NOMO-1 (cell line): ENCODE measurements at regions not wholly inside any gene's neighbourhood (a gene's known extent, or its start where the extent isn't known, plus 50 kb on each side); places are given as distances from the start of the nearest gene placed in this dataset.
"Not testable (repeated sequence)": the region's sequence is repeated elsewhere in the genome, so short reads cannot be mapped to it uniquely, and the experiment has no call there.

Experiments used
- DNase-seq, 2 experiments: peaks; one replicate each; lab custom pipeline; 2025; ENCODE audit not compliant: unreplicated experiment in 2 of 2; lab: John Stamatoyannopoulos, UW

- no peak for DNase-seq
These were observed 103.6 kb upstream of the EDEM3 start for GRCh38 chr1:184858288-184858687.

GRCh38 chr1:184854496-184855140, 100.0 kb upstream of the EDEM3 start:
- peak; percentile 14 to 66 for DNase-seq

DNA sequence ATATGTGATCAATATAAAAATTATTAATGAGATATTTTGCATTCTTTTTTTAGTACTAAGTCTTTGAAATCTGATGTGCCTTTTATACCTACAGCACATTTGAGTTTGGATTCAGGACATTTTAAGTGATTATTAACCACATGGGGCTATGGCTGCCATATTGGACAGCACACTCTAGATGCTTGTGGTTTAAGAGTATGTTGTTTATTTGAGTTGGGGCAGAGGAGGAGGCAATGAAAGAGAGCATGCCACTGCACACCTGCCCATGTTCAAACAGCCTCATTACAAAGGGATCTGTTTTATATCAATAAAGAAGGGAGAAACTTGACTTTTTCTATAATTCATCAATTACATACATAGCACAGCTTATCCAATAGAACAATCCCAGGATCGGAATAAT, 99.4 kb upstream of the EDEM3 start:
- no peak for DNase-seq

DNA sequence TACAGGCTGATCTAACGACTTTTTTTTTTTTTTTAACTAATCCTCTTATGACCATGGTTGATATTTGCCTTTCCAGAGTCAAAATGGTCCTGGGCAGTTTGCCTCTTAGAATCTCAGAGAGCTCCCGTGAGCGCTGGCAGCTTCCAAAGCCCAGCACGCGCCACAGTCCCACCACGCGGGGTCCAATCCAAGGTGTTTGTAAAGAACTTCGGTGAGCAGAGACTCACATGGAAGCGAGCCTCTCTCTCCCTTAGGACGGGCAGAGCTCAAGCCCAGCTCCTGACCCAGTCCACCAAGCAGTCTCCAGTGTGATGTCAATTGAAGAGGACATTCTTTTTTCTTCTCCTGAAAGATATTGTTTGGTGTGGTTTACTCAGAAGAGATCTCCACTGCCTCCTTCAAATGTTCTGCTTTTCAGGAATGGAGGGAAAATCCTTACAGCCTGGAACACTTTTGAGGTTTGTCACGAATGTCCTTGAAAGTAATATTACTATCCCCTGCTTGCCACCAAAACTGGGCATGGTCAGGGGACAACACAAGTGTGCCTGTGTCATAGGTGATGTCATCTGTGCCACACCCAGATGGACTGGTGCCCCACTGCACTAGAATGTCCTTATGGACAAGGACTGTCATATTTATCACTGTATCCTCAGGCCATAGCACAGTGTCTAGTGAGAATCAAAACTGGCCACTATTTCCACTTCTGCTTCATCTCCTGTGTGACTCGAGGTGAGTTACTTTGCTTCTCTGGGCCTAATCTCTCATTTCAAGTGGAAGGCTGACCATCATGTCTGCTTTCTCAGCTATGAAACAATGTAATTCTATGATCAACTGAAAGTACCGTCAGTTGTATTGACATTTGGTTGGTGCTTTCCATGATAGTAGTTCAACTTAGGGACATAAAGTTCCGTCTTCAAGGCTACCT, 97.4 kb upstream of the EDEM3 start:
- no peak for DNase-seq

- DNase-seq, result no peak
These were observed 89.3 kb upstream of the EDEM3 start for GRCh38 chr1:184843732-184844495.

GRCh38 chr1:184840596-184840995, 85.9 kb upstream of the EDEM3 start:
- DNase-seq, result no peak

DNA sequence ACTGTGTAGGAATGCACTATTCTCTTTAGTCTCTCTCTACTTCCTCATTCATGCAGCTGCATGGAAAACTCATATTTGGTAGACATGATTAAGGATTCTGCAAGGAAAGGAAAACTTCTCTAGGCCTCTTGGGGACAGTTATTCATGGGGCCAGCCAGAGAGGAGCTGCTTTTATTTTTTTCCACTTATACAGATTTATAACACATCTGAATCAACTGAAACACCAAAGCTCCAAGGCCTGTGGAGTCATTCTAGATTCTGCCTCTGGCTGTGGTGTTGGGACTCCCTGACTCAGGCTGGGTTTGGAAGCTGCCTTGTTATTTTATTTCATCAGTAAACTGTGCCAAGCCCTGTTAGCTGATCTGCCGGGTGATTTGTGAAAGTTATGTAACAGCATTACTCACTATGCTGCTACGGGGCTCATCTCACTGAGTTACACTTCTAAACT, 83.9 kb upstream of the EDEM3 start:
- DNase-seq, result peak; percentile 42 to 72

- no peak for DNase-seq
These were observed 82.6 kb upstream of the EDEM3 start for GRCh38 chr1:184836934-184837895.

GRCh38 chr1:184836141-184836540, 81.5 kb upstream of the EDEM3 start:
- DNase-seq, result no peak

- not testable (repeated sequence) for DNase-seq
These were observed 79.3 kb upstream of the EDEM3 start for GRCh38 chr1:184833994-184834393.

DNA sequence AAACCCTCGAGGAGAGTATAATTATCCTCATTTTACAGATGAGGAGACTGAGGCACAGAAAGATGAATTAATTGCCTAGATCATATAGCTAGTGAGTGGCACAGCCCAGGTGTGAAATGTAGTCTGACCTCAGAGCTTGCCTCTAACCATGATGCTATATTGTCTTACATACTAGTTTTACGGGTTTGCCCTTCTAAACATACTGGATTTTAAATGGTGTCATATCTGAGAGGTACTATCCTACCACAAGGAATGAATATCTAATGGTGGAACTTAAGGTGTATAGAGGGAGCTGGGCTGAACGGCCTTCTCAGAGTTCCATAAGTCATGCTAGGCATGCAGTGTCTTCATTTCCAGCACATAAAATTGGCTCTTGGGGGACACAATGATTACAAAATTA, 77.9 kb upstream of the EDEM3 start:
- DNase-seq, result no peak

DNA sequence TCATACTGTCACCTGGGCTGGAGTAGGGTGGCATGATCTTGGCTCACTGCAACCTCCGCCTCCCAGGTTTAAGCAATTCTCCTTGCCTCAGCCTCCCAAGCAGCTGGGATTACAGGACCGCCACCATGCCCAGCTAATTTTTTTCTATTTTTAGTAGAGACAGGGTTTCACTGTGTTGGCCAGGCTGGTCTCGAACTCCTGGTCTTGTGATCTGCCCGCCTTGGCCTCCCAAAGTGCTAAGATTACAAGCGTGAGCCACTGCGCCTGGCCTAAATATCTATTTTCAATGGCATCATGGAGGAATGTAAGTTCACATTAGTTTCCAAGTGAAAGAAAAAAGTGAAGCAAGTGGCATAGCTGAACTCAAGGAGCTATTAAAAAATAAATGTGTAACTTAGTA, 74.8 kb upstream of the EDEM3 start:
- not testable (repeated sequence) for DNase-seq

DNA sequence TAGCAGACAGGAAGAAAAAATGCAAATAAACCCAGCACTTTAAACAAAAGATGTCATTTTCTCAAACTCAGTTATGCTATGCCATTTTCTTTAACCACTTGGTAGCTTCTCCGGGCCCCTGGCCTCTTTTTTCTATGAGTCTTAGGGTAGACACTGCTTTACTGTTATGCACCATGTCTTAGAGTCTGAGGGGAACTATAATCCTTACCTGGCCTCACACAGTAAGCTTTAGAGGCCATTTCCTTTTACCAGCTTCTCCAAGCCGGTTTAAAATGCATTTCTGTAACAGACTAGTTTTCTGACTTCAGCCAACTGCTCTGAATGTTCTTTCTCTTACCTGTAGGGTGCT, 73.7 kb upstream of the EDEM3 start:
- no peak for DNase-seq

GRCh38 chr1:184827600-184828368, 73.1 kb upstream of the EDEM3 start:
- no peak for DNase-seq

GRCh38 chr1:184826001-184826400, 71.3 kb upstream of the EDEM3 start:
- DNase-seq, result no peak

- DNase-seq, result peak; percentile 47 to 71
These were observed 70.9 kb upstream of the EDEM3 start for GRCh38 chr1:184825571-184825970.

DNA sequence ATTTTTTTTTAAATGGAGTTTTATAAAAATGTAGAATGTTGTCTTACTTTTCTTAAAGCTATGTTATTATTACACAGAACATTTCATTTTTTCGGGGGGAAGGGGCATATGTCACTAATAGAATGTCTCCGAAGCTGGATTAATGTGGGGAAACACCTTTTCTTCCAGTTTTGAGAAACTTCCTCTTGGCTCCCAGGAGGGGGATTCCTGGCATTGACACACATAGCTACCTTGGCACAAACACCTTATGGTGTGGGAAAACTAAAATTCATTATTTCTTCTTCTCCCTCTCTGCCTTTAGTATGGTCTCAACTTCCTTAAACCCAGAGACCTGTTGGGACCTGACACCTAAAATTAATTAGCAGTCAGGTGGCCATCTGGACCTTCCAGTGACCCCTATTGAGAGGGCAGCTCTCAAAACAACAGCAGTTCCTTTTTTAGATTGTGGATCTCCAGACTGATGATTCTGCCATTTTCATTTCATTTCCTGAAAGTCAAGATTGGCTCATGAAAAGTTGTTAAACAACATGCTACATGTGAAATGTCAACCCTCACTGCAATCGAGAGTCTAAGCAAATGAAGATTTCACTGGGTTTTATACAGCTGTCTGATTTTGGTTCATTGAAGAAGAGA, 70.1 kb upstream of the EDEM3 start:
- peak; percentile 1 to 14 for DNase-seq

DNA sequence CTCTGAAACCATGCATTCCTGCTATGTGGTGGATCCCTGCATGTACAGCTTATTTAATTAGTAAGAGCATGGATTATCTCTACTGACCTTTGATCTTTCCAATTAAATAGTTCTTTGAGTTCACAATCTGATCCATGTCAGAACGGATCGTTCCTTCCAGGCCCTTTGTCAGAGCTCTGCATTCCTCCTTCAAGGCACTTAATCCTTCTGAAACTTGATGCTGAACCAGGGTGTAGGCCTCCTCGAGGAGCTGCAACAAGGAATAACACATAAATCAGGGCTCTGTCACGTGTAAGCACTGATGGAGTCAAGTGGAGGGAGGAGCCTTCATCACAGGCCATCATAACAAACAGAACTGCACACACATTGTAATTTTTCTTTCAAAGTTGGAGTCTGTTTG, 68.4 kb upstream of the EDEM3 start:
- DNase-seq, result no peak

DNA sequence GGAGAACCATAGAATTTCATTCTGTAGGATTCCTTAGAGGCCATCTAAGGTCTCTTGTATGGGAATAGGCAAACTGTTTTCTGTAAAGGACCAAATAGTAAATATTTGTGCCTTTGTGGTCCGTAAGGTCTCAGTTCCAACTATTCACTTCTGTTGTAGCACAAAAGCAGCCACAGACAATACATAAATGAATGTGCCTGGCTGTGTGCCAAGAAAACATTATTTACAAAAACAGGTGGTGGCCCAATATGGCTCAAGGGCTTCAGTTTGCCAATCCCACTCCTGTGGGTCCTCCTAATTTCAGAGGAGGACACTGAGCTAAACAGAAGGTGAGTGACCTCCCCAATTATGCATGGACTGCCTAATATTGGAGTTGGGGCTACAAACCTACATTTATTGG, 67.6 kb upstream of the EDEM3 start:
- no peak for DNase-seq
